Frontal cortex (tissue), 3 donors: ENCODE measurements at regions not wholly inside any gene's neighbourhood (a gene's known extent, or its start where the extent isn't known, plus 50 kb on each side); places are given as distances from the start of the nearest gene placed in this dataset.
"Not testable (repeated sequence)": the region's sequence is repeated elsewhere in the genome, so short reads cannot be mapped to it uniquely, and the experiment has no call there.

Experiments used
- DNase-seq, 2 donors: peaks; one replicate each; pipeline ENCODE4 v3.0.0; 2012; ENCODE audit warnings: low spot score in 2 of 2
- FAIRE-seq: peaks from 2 replicates; lab custom pipeline; 2012; peaks lifted over from hg19 to GRCh38; lab: Jason Lieb, UNC
- donor health status: control.
- donor health status: control.
- donor health status: control.

- FAIRE-seq: no peak
- DNase-seq: no peak
Observed at GRCh38 chr6:16953905-16954304, 147.9 kb upstream of the STMND1 start.

- FAIRE-seq (no peak), DNase-seq (no peak)
Observed at GRCh38 chr6:16953446-16953845, 148.4 kb upstream of the STMND1 start.

GRCh38 chr6:16950825-16951495 lies 150.9 kb upstream of the STMND1 start:
- DNase-seq (no peak), FAIRE-seq (no peak)

GRCh38 chr6:16950302-16950701 lies 151.5 kb upstream of the STMND1 start:
- no peak for DNase-seq
- no peak for FAIRE-seq

DNA sequence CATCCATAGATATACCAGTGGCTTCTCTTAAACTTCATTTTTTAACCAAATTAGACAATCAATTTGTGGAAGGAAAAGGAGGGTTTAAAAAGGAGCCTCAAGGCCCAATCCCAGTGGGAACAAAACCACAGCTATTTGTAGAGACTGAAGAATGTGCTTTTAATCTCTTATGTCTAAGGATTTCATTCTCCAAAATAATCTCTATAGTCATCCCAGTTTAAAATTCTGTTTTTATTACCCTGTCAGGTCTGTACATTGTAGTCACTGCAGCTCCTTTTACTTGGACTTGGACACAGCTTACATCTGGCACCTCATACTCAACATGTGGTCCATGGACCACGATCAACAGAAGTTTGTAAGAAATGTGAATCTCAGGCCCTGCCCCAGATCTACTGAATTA lies 152.1 kb upstream of the STMND1 start:
- FAIRE-seq: no peak
- no peak for DNase-seq

GRCh38 chr6:16948396-16948795 lies 153.5 kb upstream of the STMND1 start:
- no peak for DNase-seq
- FAIRE-seq: no peak

DNA sequence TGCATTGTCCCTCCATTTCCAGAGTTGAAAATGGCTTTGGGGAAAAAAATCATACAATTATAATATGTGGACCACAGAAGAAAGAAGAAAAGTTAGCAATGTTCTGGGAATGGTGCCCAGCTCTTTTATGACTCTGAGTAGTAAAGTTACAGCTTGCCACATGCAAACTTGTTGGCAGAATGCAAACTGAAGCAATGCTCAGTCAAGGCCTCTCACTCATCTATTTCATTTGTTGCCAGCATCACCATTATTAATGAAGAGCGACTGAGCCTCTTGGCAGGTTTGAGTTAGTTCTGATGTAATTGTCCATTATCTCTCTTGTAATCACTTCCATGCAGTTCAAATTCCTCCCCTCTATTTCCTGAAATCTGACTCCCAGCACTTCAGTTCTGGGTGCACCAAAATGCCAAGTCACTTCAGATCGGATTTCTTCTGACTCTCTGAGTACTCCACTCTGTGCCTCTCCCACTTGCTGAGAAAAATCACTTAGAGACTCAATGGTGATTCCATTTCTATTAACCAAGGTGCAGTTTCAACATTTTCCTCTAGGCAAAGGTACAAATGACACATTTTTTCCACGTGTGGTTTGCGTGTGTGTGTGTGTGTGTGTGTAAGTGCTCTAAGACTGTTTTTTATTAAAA lies 154.4 kb upstream of the STMND1 start:
- no peak for DNase-seq
- no peak for FAIRE-seq

DNA sequence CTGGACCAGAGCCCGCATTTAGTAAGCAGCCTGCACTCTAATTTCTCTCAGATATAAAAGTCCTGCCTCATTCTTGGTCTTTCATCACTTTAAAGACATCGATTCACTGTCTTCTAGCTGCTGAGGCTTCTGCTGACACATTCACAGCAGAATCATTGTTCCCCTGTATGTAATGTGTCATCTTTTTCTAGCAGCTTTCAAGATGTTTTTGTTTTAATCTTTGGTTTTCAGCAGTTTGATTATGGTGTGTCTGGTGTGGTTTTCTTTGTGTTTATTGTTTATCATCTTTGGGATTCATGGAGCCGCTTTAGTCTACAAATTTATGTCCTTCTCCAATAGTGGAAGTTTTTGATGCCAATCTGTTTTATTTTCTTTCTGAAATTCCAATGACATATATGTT lies 157.3 kb upstream of the STMND1 start:
- no peak for DNase-seq
- no peak for FAIRE-seq

GRCh38 chr6:16939839-16940238 lies 162.0 kb upstream of the STMND1 start:
- FAIRE-seq: no peak

GRCh38 chr6:16939351-16939750 lies 162.5 kb upstream of the STMND1 start:
- DNase-seq: no peak
- FAIRE-seq: no peak

More at GRCh38 chr6:16939839-16940238, 162.0 kb upstream of the STMND1 start:
- DNase-seq: no peak

- FAIRE-seq (no peak), DNase-seq (no peak)
Observed at GRCh38 chr6:16936893-16937292, 165.0 kb upstream of the STMND1 start.

DNA sequence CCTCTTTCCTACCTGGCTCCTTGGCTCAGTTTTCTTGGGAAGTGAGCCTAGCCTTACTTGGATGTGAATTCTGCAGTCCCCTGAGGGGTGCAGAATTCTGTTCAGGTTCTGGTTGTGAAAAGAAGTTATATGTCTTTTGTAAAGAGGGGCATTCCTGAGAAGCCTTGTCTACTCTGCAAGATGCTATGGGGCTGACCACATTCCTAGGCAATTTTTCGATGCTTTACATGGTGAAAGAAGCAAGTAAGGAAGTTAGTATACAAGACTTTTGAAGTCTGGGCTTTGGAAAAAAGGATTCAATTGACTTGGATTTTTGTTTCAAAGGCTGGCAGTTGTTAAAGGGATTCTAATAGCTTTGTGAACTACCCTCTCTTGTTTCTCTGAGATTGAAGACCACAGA lies 167.9 kb upstream of the STMND1 start:
- FAIRE-seq: no peak
- no peak for DNase-seq

DNA sequence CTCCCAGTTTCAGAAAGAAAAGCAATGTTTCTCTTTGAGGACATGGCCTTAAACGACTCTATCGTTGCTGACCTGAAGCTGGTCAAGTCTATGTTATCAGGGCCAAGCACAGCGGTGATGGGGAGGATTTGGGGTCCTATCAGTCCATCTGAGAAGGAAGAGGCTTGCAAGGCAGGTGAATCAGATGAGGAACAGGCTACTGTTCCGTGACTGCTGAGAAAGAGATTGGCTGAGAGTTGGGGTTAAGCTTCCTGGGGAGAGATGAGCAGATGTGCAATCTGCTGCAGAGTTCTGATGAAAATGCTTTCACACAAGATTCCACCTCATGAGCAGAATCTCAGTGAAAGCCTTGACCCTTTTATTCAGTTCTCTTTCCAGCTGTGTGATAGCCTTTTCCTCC lies 168.3 kb upstream of the STMND1 start:
- no peak for DNase-seq
- FAIRE-seq: no peak

- FAIRE-seq (no peak), DNase-seq (no peak)
Observed at GRCh38 chr6:16932920-16933319, 168.9 kb upstream of the STMND1 start.

GRCh38 chr6:16931079-16931478 lies 169.8 kb upstream of the ATXN1 start:
- DNase-seq, FAIRE-seq: not testable (repeated sequence)

DNA sequence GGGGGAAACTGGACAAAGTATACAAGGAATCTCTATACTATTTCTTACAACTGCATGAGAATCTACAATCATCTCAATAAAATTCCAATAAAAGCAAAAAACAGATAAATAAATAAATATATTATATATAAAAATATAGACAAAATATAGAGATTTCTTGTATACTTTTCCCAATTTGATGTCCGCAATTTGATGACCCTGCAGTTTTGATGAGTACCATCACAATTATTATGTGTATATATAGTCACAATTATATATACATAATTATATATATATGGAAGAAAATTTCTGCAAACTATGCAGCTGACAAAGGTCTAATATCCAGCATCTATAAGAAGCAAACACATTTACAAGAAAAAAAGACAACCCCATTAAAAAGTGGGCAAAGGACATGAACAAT lies 169.2 kb upstream of the ATXN1 start:
- no peak for FAIRE-seq
- DNase-seq: no peak

DNA sequence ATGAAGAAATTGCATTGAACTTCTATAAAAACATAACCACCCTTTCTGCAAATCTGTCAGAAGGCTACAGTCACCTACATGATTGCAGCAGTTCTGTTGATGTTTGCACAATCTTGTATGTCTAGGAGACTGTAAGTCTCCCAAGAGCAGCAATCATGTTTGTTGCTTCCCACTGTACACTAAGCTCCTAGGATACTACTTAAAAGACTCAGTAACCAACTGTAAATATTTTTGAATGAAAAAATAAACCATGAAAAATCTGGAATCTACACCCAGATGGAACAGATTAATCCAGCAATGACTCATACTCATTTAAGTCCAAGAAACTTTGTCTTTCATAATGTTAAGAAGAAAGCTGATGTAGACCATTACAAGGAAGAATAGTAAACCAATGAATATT lies 168.5 kb upstream of the ATXN1 start:
- DNase-seq (no peak), FAIRE-seq (no peak)

DNA sequence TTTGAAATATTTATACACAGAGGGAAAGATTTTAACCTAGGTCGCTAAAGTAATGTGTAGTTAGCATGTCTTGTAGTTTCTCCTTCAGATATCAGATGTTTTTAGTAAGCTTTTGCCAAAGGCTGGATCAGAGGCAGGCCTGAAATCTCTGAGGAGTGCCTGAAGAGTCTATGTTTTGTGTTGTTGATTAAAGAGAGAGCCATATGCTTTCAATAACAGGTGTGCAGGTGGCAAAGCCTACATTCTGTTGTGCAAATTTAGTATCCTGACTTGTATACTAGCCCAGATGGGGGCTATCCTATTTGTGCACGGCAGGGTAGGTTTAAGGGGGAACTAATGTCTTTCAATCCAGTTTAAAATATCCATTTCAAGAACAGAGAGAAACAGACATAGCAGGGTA lies 167.1 kb upstream of the ATXN1 start:
- FAIRE-seq: no peak
- no peak for DNase-seq

- DNase-seq: no peak
- FAIRE-seq: no peak
Observed at GRCh38 chr6:16927205-16927604, 165.9 kb upstream of the ATXN1 start.

DNA sequence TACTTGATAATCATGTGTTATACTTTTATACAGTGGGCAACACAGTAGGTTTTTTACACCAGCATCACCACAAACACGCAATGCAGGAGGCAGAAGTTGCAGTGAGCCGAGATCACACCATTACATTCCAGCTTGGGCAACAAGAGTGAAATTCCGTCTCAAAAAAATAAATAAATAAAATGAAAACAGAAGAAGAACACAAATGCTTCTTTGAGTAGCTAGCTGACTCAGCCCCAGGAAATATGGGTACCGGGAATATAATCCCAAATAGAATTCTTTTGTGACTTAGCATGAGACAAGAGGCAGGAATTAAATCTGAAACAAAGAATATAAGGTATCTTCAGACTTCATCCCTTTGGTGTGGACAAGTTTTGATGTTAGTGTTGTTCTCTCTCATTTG lies 164.2 kb upstream of the ATXN1 start:
- no peak for DNase-seq
- no peak for FAIRE-seq

DNA sequence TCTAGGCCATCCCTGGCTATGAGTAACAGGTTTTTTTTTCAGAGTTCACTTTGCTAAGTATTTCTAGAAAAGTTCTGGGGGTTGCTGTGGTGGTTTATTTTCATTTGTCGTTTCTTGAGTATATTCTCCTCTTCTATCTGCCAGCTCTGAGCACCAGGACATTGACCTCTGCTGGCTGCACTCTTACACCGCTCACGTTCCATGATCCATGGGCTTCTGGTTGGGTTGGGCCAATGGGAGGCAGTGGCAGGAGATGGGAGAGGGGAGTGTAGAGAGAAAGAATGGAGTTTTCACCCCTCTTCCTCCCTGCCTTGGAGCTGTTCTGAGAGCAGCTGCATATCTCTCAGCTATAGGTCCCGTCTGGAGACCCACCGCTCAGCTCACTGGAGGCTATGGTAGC lies 161.0 kb upstream of the ATXN1 start:
- no peak for FAIRE-seq
- DNase-seq: no peak
